Fibroblast of skin of right quadriceps (primary cell): ENCODE measurements at regions not wholly inside any gene's neighbourhood (a gene's known extent, or its start where the extent isn't known, plus 50 kb on each side); places are given as distances from the start of the nearest gene placed in this dataset.

Source experiments
- DNase-seq: peaks from one replicate; pipeline ENCODE4 v3.0.0-alpha.2; 2013

- no peak for DNase-seq
Observed at GRCh38 chr11:59302991-59303390, 55.7 kb upstream of the OR5AN1 start.

- no peak for DNase-seq
Observed at GRCh38 chr11:59295435-59295834, 63.3 kb upstream of the OR5AN1 start.

- no peak for DNase-seq
Observed at GRCh38 chr11:59292611-59293010, 66.1 kb upstream of the OR5AN1 start.

GRCh38 chr11:59291228-59291627, 67.5 kb upstream of the OR5AN1 start:
- no peak for DNase-seq

- no peak for DNase-seq
Observed at GRCh38 chr11:59289356-59290181, 69.1 kb upstream of the OR5AN1 start.

GRCh38 chr11:59285716-59286260, 72.9 kb upstream of the OR5AN1 start:
- no peak for DNase-seq

GRCh38 chr11:59284773-59285129, 72.0 kb upstream of the MPEG1 start:
- DNase-seq, result no peak

- peak; percentile 41 for DNase-seq
Observed at GRCh38 chr11:59283825-59284772, 71.4 kb upstream of the MPEG1 start.

- no peak for DNase-seq
Observed at GRCh38 chr11:59283311-59283710, 70.6 kb upstream of the MPEG1 start.

- DNase-seq, result no peak
Observed at GRCh38 chr11:59281177-59281576, 68.5 kb upstream of the MPEG1 start.

- no peak for DNase-seq
Observed at GRCh38 chr11:59273373-59273841, 60.7 kb upstream of the MPEG1 start.

- DNase-seq, result no peak
Observed at GRCh38 chr11:59272771-59273372, 60.1 kb upstream of the MPEG1 start.

GRCh38 chr11:59271811-59272327, 59.1 kb upstream of the MPEG1 start:
- no peak for DNase-seq

- DNase-seq, result no peak
Observed at GRCh38 chr11:59271247-59271755, 58.6 kb upstream of the MPEG1 start.

- no peak for DNase-seq
Observed at GRCh38 chr11:59267736-59268475, 55.2 kb upstream of the MPEG1 start.

- no peak for DNase-seq
Observed at GRCh38 chr11:59267196-59267595, 54.5 kb upstream of the MPEG1 start.

- DNase-seq, result no peak
Observed at GRCh38 chr11:59266491-59266890, 53.8 kb upstream of the MPEG1 start.

GRCh38 chr11:59265735-59266134, 53.0 kb upstream of the MPEG1 start:
- DNase-seq, result no peak

GRCh38 chr11:59264736-59265135, 52.0 kb upstream of the MPEG1 start:
- no peak for DNase-seq

GRCh38 chr11:59263225-59263894, 50.6 kb upstream of the MPEG1 start:
- no peak for DNase-seq
